Body of pancreas (tissue), 4 donors: ENCODE measurements at regions not wholly inside any gene's neighbourhood (a gene's known extent, or its start where the extent isn't known, plus 50 kb on each side); places are given as distances from the start of the nearest gene placed in this dataset.

Source experiments
- CTCF ChIP-seq, 7 experiments: fragments of 450-650 bp in 4 of 7; fragments of 200-600 bp in 3 of 7; sonication (generic) in 3 of 7; IDR thresholded peaks; one replicate each; pipeline ENCODE4 v1.5.1; 2016 to 2019; ENCODE audit warnings: antibody characterized with exemption in 7 of 7
- POLR2A ChIP-seq, 3 donors: fragments of 450-650 bp; IDR thresholded peaks; one replicate each; pipeline ENCODE4 v1.6.1; 2016; ENCODE audit warnings: antibody characterized with exemption in 3 of 3, mild to moderate bottlenecking in 2 of 3

GRCh38 chr2:19209575-19210341, 148.7 kb downstream of the OSR1 start:
- TF ChIP-seq CTCF (IDR thresholded peaks at IDR 0.05), result no peak
- TF ChIP-seq POLR2A (IDR thresholded peaks at IDR 0.05), result no peak
